GM21360 (cell line): ENCODE measurements at regions not wholly inside any gene's neighbourhood (a gene's known extent, or its start where the extent isn't known, plus 50 kb on each side); places are given as distances from the start of the nearest gene placed in this dataset.

Source experiments
- ATAC-seq: cut with Tn5 transposase; IDR thresholded peaks from one replicate; pipeline ENCODE4 v1.9.1; 2021; ENCODE audit warnings: mild to moderate bottlenecking, moderate library complexity; ENCODE audit not compliant: unreplicated experiment

DNA sequence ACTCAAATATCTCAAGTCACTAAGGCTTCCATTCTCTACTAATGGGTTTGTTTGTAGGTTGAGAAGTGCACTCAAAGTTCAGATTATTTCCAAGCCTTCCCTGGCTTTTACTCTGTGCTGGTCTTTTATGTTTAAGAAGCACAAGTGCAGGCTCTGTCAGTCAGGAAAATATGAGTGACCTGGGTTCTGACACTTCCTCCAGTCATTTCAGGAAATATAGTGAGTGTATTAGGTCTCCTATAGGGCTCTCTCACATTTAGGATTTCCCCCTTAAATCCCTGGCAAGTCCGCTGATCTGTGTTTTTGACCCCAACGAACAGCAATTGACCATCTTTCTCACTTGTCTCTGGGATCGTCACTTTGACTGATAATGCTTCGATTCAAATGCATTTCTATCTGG is 210.2 kb downstream of the ARPP21 start:
- no peak for ATAC-seq

DNA sequence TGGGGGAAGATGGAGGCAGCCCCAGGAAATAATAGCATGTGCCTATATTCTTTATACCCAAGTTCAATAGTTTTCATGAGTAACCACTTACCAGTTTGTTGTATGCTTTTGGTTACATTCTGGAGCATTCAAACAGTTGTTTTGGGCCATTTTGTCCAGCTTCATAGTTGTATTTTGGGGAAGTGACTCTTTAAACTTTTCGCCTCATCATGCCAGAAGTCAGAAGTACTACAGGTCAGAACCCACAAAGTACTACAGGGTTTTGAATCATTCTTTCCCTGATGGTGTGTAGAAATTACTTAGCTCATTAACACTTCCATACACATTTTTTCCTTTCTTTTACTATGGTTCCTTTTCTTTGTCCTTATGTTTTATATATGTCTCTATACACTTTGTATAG is 210.6 kb downstream of the ARPP21 start:
- no peak for ATAC-seq

DNA sequence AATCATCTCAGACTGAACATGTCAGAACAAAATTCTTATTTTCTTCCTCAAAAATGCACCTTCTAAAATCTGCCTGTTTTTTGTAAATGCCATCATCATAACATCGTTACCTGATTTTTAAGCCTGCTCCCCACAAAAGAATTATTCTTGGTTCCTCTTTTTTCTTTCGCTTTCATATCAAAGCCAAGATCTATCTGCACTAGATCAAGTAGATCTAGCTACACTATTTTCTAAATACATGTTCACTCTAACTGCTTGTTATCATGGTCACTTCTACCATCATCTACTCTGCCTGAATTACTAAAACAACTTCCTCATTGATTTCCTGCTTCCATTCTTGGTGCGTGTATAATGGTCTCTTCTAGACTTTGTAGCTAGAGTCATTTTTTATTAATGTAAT is 217.7 kb downstream of the ARPP21 start:
- peak; percentile 96 for ATAC-seq

DNA sequence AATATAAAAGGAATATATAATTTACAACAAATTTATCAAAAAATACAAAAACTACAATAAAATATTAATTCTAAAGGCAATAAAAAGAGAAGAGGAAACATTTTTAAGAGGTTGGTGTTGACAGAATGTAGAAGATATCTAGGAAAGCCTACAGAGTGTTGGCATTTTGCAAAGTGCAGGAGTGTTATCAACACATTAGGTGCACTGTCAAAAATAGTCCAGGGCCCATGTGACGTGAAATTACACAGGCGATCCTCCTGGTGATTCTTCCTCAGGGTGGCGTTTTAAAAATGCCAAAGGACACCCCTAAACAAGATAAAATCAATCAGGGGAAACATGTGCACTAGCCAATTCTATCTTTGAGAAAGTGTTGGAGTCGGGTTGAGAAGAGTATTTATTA is 222.7 kb downstream of the ARPP21 start:
- ATAC-seq, result no peak

DNA sequence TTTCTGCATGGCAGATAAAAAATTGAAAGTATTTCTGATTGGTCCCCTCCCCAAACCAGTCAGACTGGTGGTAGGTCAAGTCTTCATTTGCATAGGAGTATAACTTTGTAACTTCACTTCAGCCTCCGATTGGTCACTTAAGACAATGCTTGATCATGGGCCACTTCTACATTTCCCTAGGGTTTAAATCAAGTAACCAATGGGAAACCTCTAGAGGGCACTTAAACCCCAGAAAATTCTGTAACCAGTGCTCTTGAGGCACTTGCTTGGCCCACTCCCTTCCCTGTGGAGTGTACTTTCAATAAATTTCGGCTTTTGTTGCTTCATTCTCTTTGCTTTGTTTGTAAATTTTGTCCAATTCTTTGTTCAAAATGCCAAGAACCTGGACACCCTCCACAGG is 225.5 kb downstream of the ARPP21 start:
- no peak for ATAC-seq

DNA sequence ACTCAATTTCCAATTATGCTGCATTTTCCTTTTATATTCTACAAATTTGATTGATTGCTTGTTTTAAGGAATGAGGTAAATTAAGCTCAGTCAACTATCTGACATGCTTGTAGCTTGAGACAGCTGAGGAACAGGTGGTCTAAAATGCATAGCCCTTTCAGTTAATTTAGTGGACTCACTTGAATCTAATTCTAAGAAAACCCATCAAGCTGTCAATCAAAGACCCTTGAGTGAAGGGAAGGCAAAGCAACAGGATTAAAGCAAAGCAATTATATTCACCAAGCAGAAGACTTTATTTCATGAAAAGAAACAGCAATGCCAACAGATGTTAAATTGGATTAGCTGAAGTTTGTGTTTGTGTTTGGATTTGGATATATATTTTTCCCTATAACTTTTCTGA is 228.5 kb downstream of the ARPP21 start:
- no peak for ATAC-seq

DNA sequence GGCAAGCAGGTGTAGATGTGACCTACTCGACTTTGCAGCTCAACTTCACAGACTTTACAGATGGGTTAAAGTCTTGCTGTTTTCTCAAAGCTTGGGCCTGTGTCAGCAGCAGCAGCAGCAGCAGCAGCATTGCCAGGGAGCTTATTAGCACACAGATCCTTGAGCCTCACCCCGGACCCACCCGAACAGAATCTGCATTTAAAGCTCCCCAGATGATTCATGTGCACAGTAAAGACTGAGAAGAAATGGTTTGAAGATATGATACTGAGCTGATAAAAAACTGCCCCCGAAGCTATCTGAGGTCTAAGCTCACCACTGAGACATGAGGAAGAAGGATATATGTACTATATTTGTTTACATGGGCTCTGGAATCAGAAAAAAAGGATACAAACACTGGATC is 231.7 kb downstream of the ARPP21 start:
- no peak for ATAC-seq

DNA sequence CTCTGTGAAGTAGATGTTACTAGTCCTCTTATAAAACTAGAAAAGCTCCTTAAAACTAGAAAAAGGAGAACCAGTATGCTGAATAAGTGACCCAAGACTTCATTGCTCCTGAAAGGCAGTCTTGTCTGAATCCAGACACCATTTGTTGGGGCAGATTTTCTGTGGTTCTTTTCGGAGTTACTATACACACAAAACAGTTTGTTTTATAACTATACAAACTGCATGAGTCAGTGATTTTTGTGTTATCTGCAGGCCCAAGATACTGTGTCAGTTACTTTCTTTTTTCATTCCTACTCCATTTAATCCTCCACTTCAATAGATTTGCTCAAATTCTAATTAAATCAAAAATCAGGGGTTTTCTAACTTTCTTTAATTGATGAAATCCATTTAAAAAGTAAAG is 244.6 kb downstream of the ARPP21 start:
- ATAC-seq, result no peak

DNA sequence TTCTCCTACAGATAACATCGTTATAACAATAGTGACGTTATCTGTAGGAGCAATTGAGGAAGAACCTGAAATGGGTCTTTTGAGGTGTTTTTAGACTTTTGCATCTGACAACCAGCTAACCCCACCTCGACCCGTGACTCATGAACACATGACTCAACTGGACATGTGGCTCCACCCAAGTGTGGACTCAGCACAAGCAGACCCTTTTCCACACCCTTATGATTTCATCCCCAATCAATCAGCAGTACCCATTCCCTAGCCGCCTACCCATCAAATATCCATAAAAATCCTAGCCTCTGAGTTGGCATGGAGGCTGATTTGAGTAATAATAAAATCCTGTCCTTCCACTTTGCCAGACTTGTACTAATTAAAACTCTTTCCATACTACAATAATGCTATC is 255.4 kb downstream of the ARPP21 start:
- no peak for ATAC-seq

DNA sequence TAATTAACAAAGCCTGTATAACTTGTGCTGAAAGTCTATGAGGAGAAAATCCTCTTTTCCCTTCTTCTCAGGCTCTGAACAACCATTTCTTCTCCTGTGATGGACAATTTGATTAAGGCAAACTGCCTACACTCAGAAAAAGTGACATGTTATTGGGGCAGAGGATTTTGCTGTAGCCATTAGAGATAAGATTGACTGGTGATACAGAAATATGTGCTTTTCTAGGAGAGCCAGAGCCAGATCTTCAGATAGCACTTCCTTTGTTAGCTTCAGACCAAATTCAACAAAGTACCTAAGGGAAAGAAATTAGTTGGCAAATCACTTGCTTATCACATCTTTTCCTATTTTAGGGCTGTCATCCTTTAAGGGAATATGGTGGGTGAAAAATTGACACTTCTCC is 259.9 kb downstream of the ARPP21 start:
- ATAC-seq, result no peak

DNA sequence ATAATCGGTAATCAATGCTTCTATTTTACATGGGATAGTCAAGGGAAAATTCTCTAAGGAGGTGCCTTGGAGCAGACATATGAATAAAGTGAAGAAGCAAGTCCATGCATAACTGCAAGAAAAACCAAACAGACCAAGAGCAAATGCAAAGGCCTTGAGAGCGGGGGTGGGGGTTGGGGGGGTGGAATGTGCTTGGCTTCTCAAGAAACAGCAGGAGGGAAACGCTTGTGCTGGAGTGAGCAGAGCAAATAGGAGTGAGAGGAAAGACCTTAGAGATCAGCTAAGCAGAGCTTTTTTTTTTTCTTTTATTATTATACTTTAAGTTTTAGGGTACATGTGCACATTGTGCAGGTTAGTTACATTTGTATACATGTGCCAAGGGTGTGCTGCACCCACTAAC is 260.8 kb downstream of the ARPP21 start:
- ATAC-seq, result no peak

DNA sequence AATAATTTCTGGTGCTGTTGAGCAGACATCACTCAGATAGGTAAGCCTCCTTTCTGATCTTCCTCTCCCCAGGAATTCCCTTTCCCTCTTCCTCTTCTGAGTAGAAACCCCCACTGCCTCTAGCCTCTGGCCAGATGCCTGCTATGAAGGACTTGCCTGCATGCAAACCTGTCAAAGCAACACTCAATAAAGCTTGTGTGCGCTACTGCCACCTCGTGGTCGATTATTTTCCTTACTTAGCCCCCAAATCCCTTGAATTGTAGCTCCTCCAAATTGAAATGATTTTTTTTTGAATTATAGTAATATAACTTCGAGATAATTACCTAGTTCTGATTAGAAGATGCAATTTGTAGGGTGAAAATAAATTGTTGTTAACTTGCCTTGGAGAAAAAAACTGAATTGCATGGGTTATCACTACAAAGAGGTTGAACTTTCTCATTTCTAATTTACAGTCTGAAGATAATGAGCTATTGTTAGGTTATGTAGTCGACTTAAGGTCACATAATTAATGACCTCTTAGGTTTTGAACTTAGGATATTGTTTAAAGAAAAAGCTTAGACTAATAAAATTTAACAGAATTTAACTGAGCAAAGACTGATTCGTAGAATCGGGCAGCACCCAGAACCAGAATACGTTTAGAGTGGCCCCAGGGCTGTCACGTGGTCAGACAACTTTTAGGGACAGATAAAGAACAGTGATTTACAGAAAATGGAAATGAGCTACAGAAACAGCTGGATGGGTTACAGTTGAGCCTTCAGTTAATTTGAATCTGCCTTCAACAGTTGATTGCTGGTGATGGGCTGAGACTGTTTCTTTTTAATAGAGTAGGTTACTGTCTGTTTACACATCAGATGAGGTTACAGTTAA is 269.3 kb downstream of the ARPP21 start:
- ATAC-seq, result no peak

DNA sequence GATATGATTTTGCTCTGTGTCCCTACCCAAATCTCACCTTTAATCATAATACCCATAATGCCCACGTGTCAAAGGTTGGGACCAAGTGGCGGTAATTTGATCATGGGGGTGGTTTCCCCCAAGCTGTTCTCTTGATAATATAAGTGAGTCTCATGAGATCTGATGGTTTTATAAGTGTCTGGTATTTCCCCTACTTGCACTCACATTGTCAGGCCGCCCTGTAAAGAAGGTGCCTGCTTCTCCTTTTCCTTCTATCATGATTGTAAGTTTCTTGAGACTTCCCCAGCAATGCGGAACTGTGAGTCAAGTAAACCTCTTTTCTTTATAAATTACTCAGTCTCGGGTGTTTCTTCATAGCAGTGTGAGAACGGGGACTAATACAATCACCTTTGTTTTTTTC is 279.8 kb downstream of the ARPP21 start:
- ATAC-seq, result no peak

DNA sequence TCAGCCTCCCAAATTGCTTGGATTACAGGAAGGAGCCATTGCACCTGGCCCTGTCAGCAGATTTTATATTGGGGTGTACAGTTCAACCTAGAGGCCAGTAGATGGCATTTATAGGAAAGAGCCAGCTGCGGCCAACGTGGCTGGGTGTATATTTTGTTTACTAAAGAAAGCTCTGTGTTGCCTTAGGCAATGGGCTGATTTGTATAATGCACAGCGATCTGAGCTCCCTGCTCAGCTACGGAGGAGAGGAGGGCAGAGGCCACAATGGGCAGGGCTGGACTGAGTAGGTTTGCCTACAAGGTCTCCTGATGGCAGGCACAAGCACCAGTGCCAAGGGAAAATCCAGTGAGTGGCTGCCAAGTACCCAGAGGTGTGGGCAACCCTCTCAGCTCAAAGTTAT is 282.4 kb downstream of the ARPP21 start:
- ATAC-seq, result no peak

DNA sequence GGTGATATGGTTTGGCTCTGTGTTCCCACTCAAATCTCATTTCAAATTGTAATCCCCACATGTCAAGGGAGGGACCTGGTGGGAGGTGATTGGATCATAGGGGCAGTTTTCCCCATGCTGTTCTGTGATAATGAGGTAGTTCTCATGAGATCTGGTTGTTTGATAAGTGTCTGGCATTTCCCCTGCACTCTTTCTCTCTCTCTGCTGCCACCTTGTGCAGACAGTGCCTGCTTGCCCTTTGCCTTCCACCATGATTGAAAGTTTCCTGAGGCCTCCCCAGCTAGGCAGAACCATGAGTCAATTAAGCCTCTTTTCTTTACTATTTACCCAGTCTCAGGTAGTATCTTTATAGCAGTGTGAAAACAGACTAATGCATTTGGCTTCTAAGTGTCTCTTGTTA is 284.7 kb downstream of the ARPP21 start:
- peak; percentile 62 for ATAC-seq

DNA sequence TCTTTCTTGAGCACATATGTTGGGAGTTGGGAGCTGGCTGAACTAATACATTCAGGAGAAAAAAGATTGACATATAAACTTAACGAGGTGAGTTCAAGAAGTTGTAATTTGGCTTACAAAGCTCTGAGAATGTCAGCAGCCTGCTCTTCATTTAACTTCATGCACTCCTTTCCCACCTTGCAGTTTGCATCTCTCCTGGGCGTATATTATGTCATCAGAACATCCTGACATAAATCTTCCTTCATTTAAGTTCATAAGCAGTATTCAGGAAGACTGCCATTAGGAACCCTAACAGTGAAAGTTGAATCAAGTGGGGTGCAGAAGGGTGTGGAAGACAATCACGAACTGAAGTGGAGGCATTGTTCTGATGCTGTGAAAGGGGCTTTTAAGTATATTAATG is 288.1 kb downstream of the ARPP21 start:
- ATAC-seq, result no peak

DNA sequence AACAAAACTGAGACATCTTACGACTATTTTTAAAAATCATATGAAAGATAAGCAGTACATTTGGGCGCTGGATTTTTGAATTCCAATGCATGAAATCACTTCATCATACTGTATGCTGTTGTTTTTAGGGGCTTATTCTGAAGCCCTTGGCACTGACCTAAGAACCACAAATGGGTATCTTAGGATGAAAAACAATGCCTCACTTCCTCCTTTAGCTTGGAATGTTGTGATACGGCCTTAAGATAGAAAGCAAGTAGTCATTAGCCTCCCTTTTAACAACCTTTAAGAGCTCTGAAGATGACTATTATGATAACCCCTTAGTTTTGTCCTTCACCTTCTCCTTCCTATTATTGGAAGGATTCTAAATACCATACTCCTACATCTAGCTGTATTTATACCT is 289.8 kb downstream of the ARPP21 start:
- no peak for ATAC-seq

DNA sequence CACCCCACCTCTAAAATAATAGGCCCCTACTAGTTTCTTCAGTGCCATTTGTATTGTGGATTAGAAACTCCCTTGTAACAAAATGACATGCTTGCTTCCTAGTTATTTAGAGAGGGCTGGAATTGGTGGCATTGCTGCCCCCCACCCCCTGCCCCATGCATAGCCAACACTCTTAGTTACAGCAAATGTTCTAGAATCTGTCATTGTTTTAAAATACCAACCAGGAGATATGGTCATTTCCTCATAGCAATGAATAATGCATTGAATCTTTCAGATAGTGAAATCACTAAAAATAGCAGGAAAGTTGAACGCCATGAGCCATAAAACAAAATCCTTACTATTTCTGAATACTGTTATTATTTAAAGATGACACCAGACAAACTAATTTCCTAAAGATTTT is 292.5 kb downstream of the ARPP21 start:
- no peak for ATAC-seq

DNA sequence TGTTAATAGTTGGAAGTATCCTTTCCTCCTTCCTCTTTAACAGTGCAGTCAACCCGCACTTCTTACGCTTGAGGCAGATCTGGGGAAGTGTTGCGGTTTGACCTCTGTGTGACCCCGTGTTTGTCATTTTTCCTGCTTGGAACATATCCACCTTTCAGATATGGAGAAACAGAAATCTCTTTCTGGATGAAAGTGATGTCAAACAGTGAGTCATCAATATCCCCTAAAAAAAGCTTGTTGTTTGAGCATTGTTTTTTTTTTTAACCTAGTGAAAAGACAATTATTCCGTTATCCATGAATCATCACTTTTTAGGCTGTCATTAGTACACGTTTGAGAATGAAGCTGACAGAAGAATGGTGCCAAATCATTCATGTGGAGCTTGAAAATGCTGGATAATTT is 293.7 kb downstream of the ARPP21 start:
- ATAC-seq, result no peak

DNA sequence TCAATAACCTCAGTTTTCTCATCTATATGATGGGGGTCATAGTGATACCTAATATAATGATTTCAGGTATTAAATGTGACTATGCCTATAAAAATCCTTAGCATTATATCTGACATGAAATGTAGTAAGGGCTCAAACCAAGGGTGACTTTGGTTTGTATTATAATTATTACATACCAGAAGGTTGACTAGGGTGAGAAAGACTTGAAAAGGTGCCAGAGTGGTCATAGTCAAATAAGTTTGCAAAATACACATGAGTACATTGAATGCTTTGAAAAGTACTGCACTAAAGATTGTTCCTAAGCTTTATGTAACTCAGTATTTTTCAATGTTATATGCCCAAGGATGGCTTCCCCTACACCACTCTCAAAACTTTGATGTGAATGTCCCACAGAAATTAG is 297.2 kb downstream of the ARPP21 start:
- ATAC-seq, result no peak

DNA sequence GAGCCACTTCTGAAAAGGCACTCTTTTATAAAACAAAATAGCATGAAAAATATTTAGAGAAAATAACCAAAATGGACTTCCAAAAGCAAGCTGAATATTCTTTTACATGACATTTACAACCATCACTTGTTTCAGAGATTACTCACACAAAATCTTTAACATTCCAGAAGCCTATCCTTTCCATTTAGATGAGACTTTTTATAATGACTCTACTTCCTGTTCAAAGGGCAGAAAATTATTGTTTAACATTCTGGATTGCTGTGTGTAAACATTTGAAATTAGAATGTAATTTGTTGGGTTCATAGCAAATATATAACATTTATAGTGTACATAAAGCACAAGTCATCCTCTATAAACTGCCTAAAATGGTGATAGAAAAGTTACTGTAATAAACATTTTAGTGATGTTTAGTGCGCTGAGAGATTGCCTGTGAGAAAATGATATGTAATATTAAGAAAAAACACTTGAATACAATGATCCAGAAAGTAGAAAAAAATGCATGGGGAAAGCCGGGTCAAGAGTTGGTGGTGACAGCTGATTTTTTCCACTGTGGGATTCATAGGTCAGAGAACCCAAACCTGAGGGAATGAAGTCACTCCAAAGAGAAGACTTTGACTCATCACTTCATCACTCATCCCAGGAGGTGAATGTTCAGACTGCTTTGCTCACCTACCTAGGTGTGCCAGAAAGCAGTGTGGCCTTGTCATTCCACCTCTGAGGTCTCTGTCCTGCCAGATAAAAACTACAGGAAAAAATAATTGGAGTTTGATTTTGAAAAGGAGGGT is 305.8 kb downstream of the ARPP21 start:
- ATAC-seq, result no peak

DNA sequence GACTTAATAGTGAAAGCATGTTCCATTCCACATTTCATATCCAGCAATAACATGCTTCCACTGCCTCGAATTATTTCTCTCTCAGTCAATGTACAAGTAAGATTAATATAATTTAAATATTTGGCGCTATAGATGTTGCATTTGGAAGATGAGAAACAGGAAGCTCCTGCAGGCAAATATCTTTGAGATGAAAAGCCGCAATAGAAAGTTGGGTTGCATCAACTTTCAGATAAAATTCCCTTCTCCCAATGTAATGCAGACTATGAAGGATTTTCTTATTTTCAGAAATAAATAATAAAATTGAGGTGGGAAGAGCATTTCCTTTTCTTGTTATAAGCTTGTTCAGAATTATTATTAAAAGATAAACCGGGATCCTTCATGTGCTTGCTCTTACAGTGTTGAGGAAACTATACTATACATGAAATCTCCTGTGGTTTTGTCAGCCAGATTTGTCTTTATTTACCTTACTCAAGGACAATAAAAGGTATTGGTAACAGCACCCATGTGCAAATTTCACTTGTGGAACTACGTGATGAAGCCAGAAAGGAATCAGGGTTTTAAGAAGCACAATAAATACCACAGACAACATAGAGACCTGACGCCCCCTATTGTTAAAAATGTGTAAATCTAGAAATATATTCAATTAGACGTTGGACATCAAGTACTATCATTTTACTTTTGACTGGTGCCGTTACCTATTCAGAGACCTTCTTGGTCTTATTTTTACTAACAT is 307.0 kb downstream of the ARPP21 start:
- ATAC-seq, result no peak
